ENCODE measurements at regions not wholly inside any gene's neighbourhood (a gene's known extent, or its start where the extent isn't known, plus 50 kb on each side); places are given as distances from the start of the nearest gene placed in this dataset.

DNA sequence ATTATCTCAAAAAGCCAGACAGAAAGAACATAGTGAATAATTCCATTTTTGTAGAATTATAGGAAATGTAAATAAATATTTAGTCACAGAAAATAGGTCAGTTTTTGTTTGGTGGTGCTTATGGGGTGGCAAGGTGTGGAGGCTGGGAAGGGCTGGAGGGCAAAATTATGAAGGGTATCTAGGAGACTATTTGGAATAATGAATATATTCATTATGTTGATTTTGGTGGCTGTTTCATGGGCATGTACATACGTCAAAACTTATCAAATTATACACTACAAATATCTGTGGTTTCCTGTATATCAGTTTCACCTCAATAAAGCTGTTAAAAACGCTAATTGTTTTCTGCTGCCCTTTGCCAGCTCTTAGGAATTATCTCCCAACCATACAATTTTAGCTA is 298.7 kb upstream of the GOLIM4 start:
- TF ChIP-seq, protein P1, sequence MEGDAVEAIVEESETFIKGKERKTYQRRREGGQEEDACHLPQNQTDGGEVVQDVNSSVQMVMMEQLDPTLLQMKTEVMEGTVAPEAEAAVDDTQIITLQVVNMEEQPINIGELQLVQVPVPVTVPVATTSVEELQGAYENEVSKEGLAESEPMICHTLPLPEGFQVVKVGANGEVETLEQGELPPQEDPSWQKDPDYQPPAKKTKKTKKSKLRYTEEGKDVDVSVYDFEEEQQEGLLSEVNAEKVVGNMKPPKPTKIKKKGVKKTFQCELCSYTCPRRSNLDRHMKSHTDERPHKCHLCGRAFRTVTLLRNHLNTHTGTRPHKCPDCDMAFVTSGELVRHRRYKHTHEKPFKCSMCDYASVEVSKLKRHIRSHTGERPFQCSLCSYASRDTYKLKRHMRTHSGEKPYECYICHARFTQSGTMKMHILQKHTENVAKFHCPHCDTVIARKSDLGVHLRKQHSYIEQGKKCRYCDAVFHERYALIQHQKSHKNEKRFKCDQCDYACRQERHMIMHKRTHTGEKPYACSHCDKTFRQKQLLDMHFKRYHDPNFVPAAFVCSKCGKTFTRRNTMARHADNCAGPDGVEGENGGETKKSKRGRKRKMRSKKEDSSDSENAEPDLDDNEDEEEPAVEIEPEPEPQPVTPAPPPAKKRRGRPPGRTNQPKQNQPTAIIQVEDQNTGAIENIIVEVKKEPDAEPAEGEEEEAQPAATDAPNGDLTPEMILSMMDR (IDR thresholded peaks at IDR 0.05; ENCODE audit: insufficient read depth, low read depth, low read length) = no peak
- TF ChIP-seq EZH2 (IDR thresholded peaks at IDR 0.05; ENCODE audit: insufficient read depth, low read length) = no peak
